HG03175 (cell line): ENCODE measurements at regions not wholly inside any gene's neighbourhood (a gene's known extent, or its start where the extent isn't known, plus 50 kb on each side); places are given as distances from the start of the nearest gene placed in this dataset.
A peak's percentile ranks its signal among the peaks of the same experiment; 100 is the strongest.

ENCODE experiments used
- ATAC-seq: cut with Tn5 transposase; IDR thresholded peaks from one replicate; pipeline ENCODE4 v1.9.1; 2021; ENCODE audit warnings: mild to moderate bottlenecking, moderate library complexity; ENCODE audit not compliant: unreplicated experiment

DNA sequence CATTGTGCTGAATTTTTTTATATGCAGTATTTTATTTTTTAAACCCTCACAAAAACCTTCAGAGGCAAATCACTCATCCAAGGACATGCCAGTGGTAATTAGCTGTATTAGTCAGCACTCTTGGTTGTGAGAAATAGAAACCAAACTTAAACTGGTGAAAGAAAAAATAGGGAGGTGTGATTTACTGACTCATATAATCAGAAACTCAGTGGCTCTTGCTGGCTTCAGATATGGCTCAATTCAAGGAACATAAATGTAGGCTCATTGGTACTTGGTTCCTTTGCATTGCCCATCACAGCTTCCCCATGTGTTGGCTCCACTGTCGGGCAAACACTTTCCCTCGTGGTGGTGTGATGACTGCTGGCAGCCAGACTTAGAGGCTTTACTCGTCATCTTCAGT, 497.2 kb downstream of the MAT2B start:
- ATAC-seq, result peak; percentile 80

DNA sequence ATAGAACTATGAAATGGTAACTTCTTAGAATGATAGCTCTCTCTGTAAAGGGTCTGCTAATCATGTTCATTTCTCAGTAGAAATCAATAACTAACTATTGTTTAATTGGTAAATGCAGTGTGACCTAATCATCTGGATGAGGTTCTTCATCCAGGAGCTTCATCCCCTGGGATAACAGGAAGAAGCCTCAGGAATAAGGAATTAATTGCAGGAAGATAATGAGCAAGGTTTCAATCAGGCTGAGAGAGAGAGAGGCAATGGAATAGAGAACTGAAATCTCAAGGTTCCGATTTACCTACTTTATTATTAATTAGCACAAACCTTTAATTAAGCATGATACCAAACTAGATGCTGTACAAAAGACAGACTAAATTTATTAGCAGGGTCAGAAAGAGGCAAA, 499.7 kb downstream of the MAT2B start:
- ATAC-seq, result no peak

DNA sequence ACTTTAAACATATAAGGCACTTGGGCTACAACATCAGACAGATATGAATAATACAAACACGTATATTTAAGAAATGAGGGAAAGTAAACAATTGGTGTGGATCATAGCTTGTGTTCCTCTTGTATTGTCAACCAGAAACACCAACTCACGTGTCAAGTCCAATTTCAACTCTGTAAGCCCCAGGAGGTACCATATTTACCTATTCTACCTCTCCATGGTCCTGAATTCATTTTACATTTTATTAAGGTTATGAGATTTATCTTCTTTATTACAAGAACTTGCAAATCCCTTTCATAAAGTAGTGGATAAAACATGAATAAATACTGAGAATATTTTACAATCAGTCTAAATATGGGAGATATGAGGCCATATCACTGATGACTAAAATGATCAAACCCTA, 501.6 kb downstream of the MAT2B start:
- ATAC-seq, result no peak

DNA sequence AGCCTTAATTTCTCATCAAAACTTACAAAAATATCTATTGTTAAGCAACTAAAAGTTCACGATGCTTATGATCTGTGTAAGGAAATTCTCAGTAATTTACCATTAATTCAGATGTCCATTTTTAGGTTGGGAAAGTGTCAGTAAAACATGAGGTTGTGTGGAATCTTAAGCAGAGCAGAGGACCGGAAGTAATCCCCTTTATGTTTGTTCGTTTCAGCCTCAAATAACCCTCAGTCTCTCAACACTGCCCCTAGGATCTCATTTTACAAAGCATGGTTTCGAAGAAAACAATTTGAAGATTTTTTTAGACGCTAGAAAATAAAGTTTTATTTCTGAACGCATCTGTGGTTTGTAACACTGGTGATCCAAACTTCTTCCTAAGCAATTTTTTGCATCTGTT, 504.2 kb downstream of the MAT2B start:
- ATAC-seq, result no peak

DNA sequence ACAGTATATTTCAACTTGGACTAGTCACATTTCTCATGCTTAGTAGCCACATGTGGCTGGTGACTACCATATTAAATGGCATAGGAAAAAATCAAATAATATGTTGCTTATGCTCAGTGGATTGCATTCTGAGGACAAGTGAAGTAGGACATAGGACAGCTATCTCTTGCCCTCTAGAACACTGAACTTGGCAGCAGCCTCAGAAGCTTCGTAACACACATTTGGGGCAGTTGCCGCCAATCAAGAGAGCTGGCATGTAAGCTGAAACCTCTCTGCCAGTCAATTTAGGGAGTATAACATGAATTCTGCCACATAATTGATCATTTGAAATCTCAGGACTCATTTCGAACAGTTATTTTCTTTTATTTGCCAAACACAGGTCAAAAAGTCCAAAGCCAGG, 505.5 kb downstream of the MAT2B start:
- ATAC-seq, result no peak

DNA sequence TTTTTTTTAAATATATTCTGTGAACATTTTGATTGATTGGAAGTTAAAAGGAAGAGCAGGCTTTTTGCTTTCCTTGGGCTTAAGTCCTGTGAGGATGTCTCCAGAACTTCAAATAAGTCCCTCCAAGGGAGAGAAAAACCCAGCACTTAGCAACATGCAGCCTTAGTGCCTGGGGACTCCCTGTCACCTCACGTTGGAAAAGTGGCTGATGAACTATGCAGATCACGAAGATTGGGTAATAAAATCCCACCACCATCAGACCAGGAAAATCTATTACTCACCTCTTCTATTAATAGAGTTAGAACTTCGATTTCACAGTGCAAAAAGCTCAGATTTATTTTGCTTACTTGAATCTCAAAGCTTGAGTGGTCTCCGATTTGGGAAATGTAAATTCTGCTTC, 507.0 kb downstream of the MAT2B start:
- ATAC-seq, result no peak

DNA sequence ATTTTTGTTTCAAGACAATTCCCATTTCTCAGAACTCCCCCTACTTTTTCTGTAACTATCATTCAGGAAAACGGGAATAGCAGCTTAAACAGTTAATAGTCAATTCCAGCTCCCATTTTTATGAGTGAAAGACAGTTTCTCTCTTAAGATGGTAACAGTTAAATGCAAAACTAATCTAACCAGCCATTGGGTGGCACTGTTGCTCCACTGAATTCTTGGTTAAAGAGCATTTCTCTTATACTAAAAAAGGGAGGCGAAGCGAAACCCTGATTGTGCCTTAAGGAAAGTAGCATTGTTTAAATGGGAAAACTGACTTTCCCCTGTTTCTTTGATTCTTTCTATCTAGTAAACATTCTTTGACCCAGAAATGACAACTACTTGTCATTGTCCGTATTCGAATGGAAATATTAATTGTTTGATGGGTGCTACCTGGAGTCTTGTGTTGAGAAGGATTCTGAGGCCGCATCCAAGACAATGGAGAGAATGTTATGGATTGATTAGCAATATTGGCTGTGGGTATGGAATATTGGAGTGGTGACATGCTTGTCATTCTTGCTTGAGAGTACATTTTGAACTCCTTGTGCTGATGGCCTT, 507.8 kb downstream of the MAT2B start:
- ATAC-seq, result peak; percentile 82

DNA sequence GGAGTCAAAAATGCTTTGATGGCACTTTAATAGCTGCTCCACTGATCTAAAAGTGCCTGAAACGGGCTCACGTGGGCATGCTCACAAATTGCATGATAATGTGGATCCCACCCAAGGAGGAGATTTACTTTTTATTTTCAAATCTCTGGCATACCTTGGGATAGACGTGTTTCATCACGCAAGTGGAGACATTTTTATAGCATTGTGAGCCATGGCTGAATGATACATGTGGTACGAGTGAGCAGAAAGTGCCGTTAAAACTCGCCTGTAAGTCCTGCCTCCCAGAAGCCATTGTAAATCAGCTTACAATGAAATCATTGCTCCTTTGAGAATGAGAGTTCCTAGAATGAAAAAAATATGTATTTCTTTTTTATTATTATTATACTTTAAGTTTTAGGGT, 514.7 kb downstream of the MAT2B start:
- ATAC-seq, result no peak

DNA sequence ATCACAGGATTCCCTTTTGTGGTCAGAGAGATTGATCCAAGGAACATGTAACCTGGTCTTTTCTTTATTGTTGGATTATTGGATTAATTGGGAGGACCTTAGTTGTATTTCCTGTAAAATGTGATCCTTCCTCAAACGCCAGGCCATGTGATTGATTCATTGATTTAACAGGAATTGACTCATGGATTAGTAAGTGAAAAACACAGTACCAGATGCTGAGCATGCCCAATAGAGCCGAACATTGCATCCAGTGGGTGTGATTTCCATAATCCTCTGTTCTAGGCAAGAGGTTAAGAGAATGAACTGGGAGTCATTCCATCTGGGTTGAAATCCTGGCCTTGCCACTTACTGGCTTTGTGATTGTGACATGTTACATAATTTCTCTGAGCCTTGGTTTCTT, 522.3 kb downstream of the MAT2B start:
- no peak for ATAC-seq

DNA sequence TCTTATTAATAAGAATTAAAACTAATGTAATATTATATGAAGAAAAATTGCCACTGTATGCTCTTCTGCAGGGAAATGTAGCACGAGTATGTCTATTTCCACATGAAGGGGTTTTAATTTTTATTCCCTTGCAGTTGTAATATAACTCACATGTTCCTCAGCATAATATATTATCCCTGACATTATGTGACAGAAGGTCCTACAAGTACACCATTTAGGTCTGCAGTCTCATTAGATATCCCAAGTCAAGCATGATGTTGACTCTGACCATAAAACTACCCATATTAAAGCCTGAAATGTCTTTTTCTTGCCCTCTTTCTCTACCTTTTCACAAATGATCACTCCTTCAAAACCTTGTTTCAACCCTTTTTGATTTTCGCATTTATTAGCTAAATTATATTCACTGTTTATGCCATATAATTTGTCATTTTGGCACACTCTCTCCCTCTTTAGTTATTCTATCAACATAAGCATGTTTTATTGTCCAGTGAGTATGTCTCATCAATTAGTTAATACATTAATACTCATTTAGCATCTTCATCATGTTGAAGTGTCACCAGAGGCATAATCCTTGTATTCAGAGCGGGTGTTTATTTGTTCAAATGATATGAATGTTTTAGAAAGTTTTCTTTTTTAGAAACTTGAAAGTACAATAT, 532.8 kb downstream of the MAT2B start:
- no peak for ATAC-seq

DNA sequence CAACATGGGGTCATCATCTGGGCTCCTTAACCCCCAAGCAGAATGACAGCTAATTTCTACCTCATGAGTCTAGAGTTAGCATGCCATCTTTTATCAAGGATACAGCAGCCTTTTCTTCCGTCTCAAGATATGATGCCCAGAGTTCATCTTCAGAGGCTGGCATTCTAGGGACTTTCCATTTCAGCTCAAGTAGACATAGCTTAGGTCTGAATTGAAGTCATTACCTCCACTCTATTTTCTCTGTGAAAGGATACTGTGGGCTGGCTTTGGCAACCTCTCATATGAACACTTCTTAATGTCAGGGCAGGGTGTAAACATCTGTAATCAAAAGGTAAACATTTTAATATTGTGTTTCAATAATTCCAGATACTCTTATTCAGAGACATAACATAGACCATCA, 535.7 kb downstream of the MAT2B start:
- ATAC-seq, result no peak

DNA sequence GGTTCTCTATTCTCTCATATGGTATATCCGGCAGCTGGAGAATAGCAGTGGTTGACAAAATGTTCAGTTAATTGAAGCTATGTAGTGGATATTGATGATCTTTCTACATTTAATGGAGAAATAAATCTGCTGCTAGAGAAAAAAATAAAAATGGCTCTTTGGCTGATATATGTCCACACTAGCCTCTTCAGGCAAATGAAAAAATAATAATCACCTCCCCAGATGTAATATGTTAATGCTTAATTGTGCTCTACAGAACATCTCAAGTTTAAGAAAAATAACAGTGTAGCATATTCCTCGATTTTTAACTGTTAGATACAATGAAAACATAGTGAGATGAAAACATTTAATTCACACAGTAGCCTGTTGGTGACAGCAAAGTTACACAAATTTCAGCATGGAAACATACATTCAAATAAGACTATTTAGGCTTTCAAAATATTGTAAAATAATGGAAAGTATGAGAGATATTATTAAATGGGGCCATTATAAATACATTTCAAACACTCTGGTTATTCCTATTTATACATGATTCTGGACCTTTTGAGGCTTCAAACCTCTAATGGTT, 543.0 kb downstream of the MAT2B start:
- no peak for ATAC-seq

DNA sequence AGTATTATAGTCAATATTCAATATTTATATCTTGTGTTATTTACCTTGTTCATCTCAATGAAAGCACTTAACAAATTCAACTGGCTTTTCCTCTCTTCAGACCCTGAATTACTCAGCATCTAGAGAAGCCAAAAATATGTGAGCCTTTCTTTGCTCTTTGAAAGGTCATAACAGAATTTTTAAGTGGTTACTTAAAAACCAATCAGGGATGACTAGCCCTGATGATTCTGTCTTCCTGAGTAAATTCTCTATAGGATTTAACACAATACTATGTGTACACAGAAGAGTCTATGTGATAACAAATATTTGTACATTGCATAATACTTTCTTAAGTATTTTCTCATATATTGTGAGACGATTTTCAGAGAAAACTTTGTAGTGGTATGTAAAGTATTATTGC, 546.3 kb downstream of the MAT2B start:
- ATAC-seq, result no peak

DNA sequence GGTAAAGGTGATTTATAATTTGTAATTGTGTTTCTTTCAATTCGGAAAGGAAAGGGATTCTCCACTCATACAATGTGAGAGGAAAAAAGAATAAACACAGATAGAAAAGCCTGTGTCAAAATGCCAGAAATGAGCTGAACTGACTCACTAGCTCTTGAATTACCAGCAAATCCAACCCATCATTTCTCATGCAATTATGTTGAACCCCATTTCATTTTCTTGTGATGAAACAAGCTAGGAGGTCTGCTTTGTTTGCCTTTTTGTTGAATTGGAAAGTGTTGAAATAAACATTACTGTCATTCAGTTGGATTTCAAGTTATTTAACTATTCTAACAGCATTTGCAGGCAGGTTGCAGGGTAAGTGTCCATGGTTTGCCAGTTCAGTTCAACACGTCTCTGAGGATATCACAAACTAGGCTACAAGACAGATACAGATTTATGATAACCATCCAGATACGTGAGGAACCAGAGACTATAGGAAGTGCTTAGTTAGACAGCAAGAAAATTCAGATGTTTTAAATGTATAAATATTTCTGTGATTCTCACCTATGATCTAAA, 547.2 kb downstream of the MAT2B start:
- ATAC-seq, result no peak

DNA sequence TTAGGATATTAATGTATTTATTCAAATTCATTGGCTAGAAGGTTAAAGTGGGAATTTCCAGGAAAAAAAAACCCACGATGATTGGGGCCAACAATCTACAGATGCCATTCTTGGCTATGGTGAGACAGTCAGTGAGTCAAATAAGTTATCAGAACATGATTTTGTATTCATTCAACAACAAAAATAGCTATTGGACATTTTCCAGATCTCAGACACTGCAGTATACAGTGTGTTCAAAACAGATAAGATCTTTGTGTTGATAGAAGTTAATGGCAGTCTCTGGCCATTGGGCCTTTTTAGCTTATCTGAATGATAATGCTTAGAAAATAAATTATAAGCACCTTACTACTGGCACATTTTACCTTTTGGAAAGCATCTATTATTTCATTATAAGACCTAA, 547.7 kb downstream of the MAT2B start:
- no peak for ATAC-seq

DNA sequence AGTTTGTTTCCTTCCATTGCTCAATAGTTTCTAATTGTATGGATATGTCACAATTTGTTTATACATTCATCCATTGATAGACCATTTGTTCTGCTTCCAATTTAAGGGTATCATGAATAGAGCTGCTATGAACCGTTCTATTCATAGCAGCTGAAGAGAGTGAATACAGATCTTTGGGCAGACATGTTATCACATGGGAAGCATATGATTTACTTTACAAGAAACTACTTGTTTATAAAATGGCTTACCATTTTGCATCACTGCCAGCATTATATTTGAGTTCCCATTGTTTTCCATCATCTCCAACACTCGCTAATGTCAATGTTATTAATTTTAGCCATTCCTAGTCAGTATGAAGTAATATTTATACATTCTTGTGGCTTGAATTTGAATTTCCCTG, 549.0 kb downstream of the MAT2B start:
- ATAC-seq, result no peak

DNA sequence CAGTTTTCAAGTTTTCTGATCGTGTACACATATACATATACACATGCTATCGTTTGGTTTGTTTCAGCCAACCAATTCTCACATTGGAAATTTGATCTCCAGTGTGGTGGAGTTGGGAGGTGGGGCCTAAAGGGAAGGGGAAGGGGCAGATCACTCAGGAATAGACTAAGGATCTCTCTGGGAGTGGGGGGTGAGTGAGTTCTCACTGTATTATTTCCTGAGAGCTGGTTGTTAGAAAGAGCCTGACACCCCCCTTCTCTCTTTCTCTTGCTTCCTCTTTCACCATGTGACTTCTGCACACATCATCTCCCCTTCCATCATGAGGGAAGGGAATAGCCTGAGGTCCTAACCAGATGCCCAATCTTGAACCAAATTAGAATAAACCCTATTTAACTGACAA, 551.7 kb downstream of the MAT2B start:
- no peak for ATAC-seq

DNA sequence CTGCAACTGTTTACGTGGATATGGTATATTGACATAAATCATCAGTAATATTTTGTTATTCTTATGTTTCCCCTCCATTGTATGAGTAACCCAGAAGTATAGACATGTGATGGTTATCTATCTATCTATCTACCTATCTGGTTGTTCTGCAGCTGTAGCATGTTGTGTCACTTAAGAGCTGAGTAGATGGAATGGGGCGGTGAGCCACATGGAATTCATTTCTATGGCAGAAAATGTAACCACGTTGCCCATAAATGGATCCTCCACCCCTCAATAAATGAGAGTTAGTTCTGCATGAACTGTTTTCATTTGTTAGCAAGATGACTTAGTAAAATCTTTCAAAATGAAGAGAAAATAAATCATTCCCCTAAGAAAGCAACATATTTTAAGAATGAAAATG, 553.2 kb downstream of the MAT2B start:
- ATAC-seq, result no peak

DNA sequence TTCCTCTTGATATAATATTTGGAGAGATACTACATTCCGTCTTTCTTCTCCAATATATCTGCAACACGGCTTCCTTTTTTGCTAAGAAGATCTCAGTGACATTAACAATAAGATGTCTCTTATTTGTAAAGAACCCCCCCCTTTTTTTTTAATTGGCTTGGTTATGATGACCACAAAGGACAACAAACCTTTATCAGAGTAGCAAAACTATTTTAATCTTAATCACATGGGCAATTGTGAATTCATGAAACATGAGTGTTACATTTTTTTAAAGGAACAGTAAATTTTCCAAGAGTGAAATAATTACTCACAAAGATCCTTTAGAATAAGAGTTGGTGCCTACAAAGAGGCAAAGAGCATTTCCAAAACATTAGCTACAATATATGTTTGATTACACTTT, 554.1 kb downstream of the MAT2B start:
- no peak for ATAC-seq

DNA sequence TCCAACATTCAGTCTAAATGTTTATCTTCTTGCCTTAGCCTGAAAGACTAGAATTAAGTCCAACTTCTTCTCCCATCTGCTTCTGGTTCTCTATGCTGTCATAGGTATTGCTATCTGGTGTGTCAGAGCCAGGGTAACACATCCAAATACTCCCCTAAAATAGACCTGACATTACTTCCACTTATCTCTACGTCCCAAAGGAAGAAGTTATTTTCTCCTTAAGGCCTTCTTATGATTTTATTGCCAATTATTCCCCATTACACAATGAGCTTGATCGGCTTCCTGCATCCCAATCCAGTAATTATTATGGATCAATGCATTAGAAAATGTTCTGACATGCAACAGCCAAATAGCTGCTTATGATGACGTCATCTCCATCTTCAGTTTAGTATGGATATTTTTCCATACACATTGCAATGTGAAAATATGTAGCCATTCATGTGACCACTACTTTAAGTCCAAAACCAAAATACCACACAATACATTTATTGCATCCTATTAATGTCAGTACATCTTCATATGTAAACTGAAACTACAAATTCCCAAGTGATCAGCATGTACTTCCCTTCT, 555.5 kb downstream of the MAT2B start:
- ATAC-seq, result no peak

DNA sequence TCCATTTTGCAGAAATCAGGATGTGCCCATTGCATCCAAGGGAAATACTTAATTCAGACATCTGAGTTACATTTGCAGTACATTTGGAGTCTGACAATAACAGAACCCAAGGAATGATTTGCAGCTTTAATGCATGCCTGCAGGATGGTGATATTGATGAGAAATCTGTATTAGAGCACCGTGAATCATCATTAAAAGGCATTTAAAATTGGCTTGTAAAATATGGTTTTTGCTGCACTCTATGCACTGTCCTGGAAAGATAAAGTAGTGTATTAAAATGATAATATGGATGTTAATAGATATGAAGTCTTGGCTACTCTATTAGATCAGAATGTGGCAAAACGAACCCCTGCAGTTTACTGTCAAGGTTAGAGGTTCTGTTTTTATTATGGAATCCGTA, 556.9 kb downstream of the MAT2B start:
- ATAC-seq, result no peak

DNA sequence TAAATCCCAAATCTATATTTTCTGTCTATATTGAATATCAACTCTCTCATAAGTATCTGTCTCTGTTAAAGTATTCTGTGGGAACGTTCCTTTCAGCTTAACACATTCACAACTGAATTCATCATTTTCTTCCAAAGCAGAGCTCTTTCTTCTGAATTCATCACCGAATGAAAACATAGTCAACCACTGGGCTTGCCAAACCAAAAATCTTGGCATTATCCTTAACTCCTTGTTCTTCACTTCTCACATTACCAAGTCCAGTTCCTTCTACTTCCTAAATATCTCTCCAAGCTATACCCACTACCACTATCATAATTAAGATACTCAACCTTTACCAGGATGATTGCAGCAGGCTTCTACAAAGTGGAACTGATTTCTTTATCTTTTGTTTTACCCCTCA, 559.8 kb downstream of the MAT2B start:
- no peak for ATAC-seq
